ENCODE measurements at regions not wholly inside any gene's neighbourhood (a gene's known extent, or its start where the extent isn't known, plus 50 kb on each side); places are given as distances from the start of the nearest gene placed in this dataset.

- TF ChIP-seq, protein P1, sequence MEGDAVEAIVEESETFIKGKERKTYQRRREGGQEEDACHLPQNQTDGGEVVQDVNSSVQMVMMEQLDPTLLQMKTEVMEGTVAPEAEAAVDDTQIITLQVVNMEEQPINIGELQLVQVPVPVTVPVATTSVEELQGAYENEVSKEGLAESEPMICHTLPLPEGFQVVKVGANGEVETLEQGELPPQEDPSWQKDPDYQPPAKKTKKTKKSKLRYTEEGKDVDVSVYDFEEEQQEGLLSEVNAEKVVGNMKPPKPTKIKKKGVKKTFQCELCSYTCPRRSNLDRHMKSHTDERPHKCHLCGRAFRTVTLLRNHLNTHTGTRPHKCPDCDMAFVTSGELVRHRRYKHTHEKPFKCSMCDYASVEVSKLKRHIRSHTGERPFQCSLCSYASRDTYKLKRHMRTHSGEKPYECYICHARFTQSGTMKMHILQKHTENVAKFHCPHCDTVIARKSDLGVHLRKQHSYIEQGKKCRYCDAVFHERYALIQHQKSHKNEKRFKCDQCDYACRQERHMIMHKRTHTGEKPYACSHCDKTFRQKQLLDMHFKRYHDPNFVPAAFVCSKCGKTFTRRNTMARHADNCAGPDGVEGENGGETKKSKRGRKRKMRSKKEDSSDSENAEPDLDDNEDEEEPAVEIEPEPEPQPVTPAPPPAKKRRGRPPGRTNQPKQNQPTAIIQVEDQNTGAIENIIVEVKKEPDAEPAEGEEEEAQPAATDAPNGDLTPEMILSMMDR (IDR thresholded peaks at IDR 0.05) = no peak
- no peak for TF ChIP-seq KAT7 (CRISPR knock-in tag; IDR thresholded peaks at IDR 0.05; ENCODE audit: borderline replicate concordance)
- TF ChIP-seq NR2C2 (CRISPR knock-in tag; IDR thresholded peaks at IDR 0.05) = no peak
- no peak for TF ChIP-seq ATF1 (CRISPR knock-in tag; IDR thresholded peaks at IDR 0.05)
- TF ChIP-seq SP1 (CRISPR knock-in tag; conservative IDR thresholded peaks at IDR 0.05) = no peak
These were observed 259.4 kb downstream of the TLE3 start for GRCh38 chr15:69838338-69838737.

All from WTC11 (cell line).